GM18498 (cell line): ENCODE measurements at regions not wholly inside any gene's neighbourhood (a gene's known extent, or its start where the extent isn't known, plus 50 kb on each side); places are given as distances from the start of the nearest gene placed in this dataset.

Source experiments
- ATAC-seq: cut with Tn5 transposase; IDR thresholded peaks from one replicate; pipeline ENCODE4 v1.9.1; 2021; ENCODE audit warnings: mild to moderate bottlenecking, moderate library complexity; ENCODE audit not compliant: unreplicated experiment

DNA sequence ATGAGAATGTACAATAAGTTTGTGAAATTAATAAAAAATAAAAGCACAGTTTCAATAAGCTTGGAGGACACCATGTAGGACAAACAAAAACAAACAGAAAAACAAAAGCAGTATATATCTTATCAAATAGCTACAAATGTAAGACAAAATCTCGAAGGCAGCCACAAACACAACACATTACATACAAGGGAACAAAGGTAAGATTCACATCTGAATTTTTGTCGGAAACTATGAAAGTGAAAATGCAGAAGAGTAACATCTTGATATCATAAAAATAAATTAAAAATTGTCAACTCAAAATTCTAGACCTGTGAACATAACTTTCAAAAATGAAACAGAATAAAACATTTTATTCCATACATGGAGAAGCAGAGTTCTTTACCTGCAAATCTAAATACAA is 1049.5 kb upstream of the ADGRL2 start:
- no peak for ATAC-seq

DNA sequence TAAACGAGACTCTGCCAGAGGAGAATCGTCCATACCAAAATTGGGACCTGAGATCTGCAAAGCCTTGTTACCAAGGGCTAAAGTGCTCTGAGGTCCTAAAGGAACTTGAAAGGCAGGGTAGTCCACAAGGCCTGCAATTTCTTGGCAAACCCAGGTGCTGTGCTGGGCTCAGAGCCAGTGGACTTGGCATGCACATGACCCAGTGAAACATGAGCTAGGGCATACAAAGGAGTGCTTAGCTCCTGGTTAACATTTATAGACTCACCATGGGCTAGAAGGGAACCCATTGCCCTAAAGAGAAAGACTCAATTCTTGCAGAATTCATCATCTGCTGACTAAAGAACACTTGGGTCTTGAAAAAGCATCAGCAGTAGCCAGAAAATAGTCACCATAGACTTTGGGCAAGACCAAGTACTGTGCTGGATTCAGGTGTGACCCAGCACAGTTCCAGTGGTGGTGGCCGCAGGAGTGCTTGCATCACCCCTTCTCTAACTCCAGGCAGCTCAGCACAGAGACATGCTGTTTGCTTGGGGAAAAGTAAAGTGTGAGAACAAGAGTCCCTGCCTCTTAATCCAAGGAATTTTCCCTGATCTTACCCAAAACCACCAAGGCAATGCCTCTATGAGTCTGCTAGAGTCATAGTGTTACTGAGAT is 1069.4 kb upstream of the ADGRL2 start:
- no peak for ATAC-seq

DNA sequence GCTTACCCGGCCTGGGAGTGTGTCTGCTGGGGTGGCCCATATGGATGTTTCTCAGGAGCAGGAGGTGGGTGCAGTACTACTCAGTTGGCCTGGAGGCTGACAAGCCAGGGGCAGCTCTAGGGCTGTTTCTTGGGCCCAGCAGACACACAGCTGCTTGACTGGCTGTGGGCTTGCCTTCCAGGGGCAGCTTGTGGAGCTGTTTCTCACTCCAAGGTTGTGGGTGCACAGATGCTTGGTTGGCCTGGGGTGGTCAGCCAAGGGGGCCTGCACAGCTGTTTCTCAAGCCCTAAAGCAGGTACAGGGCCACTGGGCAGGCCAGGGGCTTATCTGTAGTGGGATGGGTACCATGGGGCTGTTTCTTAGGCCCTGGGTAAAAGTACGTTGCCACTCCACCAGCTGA is 1078.1 kb upstream of the ADGRL2 start:
- no peak for ATAC-seq

DNA sequence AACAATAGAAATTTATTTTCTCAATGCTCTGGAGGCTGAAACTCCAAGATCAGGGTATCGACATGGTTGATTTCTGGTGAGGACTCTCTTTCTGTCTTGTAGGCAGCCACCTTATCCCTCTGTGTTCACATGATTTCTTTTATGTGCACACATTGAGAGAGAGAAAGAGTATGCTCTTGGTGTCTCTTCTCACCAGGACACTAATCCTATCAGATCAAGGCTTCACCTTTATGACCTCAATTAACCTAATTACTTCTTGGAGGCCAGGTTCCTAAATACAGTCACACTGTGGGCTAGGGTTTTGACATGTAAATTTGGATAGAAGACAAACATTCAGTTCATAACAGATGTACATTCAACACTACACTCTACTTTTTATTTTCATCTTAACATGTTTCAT is 1094.2 kb upstream of the ADGRL2 start:
- ATAC-seq: no peak

DNA sequence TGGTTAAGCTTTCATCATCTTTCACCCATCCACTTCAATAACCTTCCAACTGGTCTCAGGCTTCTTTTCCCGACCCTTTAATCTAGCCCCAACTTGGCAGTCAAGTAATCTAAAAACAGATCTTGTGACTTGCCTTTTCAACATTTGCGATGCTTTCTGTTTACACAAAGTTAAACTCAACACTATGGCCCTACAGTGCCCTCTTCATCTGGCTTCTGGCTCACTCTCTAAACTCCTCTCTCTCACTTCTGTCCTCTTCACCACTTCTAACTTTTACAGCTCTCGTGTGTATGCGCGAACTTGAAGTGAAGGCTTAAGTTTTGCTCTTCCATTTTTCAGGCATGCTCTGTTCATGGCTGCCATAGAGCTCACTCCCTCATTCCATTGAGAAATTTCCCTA is 1122.3 kb upstream of the ADGRL2 start:
- ATAC-seq: no peak

DNA sequence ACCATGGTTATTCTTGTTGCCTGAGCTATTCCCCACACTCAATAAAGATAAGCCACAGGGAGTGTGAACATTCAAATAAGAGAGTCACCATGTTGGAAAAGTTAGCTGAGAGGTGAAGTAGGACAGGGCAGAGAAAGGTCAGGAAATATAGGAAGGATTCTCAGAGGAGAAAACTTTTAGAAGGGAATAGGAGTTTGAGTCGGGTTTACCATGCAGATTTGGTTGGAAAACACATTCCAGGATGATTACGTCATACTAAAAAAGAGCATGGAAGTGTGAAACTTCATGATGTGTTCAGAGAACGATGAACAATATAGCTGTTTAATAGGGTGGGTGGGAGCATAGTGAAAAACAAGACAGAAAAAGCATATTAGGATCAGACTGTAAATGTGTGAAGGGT is 1125.3 kb upstream of the ADGRL2 start:
- ATAC-seq: no peak

DNA sequence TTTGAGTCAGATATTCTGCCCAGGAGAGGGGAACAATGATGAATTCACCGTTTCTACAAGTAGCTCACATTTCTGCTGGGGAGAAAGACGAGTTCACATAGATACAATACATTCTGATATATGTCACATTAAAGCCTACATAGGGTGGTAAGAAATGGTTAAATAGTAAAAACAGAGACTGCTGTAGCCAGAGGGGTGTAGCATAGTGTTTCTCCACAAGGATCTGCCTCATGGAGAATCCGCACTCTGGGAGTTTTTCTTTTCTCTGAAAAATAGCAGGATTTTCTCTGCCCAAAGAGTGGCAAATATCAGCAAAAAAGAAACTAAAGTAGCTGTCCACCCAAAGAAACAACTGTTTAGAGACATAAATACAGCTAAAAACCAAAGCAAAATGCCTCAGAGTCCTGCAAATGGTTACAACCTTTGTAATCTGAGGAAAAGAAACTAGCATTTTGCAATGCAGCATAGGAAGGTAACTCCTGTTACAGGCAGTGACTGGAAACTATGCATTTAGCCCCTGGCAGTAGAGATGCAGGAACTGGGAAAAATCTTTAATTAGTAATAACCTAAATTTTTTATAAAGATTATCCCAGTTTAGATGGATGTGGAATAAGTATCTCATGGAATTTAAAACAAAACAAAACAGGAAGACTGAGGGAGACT is 1126.7 kb upstream of the ADGRL2 start:
- ATAC-seq: no peak

DNA sequence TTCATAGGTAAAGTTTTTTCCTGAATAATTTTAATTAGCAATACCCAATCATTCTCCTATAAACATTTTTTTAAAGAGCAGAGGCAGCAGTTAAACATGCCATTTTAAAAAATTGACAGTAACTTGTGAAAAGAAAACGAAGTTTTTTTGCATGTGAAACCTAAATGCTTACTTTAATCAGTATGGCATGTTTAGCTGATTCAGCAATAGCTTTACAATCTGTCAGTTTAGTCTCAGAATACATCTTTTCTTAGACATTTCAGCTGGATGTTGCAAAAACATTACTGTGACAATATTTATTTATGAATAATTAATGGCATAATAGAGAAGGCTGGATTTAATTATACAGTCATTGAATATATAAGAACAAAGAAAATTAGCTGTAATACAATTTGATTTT is 1132.4 kb upstream of the ADGRL2 start:
- ATAC-seq: no peak

DNA sequence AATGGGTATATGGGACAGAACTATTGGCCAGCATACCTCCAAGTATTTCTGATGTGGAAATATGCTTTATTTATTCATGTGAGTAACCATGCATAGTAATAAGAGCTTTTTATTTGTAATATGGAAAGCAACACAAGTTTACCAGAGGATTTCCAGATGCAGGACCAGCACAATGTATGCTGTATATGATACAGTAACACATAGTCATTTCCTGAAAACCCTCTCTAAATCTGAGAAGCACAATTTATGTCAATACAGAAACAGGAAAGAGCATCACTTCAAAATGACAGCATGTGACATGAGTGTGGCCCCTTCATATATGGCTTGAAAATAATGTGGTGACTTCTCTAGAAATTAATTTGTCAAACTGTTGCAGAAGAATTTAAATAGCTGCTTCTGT is 1134.7 kb upstream of the ADGRL2 start:
- ATAC-seq: no peak

DNA sequence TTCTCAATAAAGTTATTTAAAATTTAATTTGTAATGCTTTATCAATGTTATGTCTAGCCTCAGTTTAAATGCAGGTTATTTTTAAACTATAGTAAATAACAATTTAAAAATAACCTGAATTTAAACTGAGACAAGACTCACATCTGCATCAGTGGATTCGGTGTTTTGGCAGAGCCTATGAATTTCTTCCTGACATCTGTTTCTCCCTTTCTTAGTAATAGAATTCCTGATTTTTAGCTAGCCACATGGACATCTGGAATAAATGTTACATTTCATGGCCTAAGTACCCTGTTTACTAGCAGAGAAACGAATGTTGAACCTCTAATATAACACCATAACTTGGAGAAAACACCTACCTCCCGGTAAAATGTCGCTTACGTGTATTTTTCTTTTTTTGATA is 1141.6 kb upstream of the ADGRL2 start:
- no peak for ATAC-seq

DNA sequence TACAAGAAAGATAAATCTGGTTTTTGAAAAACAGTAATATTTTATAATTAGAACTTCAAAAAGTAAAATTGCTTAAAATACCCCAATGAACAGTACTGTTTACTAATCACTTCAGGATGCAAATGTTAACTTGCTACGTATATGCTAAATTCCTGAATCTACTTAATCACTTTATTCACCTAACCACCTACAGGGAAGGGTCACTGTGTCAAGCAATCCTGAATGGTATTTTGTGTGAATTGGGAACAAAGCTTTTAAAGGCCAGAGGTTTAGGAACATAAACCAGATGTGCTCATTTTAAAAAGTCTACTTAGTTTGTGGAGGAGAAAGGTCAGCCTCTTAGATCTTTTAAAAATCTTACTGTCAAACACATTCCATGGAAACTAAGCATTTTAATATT is 1143.0 kb upstream of the ADGRL2 start:
- ATAC-seq: no peak

DNA sequence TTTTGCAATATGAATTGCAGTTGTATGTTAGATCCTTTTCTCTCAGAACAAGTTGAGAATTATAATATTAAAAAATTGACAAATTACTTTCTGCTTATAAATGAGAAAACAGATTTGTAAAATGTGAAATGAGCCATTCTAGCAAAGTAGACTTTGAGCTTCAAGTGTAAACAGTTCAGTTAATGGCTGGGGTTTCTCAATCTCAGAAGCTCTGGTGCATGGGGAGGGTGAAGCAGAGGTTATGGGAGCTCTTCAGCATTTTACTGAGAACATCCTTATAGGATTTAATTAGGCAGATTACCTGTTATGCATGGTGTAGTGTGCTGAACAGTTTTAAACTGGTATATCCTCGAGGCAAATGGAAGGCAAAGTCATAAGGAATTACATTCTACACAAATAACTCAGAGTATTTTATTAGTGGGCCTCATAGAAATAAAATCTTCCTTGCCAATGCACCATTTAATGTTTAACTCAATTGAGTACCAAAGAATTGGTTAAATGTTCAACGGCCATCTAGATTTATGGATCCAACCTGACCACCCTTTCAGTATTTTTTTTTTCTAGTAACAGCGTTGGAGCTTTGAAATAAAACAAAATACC is 1143.6 kb upstream of the ADGRL2 start:
- ATAC-seq: no peak

DNA sequence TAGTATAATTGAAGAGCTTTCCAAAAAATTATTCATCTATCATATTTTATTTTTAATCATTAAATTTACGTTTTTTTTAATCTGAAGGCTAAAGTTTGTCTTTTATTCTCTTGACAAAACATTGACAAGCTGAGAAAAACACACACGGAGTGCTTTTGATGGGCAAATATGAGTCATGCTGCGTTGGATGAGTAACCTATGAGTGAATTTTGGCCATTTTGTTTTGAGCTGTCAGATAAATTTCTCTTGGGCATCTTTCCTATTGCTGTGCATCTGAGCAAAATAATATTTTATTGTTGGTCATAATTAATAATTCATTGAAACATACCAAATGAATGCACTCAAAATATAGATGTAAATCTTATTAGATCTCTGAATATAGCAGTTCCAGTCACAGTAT is 1144.1 kb upstream of the ADGRL2 start:
- no peak for ATAC-seq

DNA sequence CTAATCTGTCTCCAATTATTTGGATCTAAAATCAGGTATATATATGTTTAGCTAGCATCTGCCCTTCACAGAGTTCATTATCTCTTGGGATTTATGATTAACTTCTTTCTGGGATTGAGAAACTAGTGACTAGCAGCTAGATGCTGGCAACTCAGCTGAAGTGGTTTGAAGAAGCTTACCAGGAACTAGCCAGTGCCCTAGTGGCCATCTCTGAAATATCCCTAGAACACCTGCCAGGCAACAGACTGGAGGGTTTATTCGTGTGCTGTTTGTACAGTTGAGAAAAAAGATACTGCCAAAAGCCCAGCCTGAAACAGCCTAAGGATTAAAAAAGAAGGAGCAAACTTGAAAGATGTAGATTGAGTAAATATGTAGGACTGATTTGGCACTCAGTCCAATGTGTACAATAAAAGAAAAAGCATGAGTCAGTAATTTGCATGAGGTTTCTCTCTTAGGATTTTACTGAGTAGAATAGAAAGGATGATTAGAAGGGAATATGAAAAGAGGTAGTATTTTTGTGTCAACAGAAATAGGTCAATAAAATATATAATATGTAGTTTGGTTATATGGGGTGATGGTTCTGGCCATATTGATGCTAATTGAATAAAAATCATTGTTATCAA is 1144.6 kb upstream of the ADGRL2 start:
- ATAC-seq: peak; percentile 91

DNA sequence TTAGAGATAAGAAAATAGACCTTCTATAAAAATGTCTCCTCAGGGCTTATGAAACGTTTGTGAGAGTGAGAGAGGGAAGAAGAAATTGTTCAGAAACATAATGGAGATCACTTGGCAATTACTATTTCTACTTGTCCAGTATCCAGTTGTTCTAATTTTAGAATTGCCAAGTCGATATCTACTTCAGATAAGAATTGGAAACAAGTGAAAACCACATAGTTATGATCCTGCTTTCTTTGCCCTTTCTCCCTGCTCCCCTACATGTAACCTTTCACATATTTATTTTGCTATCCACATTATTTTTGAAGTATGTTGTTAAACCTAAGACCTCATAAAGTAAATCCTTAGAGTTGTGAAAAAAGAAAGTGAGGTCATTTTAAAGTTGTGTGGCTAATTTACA is 1154.7 kb upstream of the ADGRL2 start:
- no peak for ATAC-seq

DNA sequence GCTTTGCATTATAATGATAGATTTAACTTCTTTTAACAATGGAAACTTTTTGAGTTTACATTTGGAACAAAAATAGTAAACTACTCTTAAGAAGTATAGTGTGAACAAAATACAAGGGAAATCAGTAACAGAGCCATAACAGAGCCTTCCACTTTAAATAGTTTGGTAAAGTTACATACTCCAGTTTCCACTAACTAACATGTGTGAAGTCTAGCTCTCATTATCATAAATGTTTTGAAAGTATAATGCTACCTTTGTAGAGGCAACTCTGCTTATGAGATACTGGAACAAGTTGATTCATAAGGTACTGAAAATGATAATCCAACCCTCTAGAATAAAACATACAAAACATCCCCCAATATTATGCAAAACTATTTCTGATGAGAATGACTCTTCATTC is 1155.1 kb upstream of the ADGRL2 start:
- no peak for ATAC-seq

DNA sequence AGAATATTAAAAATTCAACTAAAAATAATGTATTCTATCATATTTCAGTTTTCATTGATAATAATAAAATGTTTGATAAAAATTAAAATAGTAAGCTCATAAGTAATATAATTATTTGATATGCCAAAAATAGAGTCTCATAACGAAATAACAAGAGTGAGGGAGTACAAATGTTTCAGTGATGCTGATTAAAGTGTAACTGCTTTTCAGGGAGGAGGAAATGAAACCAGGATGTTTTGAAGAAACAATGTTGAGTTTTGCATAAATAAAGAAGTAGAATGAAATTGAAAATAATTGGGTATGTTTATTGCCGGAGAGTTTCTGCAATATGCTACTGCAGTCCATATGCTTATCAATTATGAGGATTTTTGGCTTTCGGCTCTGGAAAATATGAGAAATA is 1159.8 kb upstream of the ADGRL2 start:
- peak; percentile 56 for ATAC-seq

DNA sequence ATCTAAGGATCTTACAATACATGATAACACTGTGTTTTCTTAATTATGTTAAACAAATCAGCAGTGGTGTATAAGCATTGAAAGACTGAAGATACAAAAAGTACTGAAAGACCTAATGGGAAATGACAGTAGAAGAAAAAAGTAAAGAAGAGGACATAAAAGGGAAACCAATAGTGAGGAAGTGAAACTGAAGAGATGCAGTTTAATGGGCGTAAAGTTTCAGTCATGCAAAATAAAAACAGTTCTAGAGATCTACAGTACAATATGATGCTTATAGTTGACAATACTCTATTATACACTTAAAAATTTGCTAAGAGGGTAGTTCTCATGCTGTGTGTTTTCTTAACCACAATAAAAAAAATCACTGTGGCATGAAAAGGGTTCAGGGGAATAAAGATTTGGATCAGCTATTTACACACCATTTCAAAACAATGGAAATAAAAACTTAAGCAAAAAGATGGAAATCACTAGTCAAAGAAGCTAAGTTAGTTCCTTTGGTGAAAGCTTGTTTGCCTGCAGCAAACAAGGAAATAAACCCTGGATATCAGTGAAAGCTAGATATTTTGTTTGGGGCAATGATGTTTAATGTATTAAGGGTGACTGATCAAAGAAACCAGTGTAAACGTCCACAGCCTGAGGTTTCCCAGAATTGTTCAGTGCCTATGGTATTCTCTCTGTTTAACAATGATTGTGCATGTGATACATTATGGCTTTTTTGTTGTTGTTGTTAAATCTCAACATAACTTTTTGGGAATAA is 1160.8 kb upstream of the ADGRL2 start:
- ATAC-seq: peak; percentile 97

DNA sequence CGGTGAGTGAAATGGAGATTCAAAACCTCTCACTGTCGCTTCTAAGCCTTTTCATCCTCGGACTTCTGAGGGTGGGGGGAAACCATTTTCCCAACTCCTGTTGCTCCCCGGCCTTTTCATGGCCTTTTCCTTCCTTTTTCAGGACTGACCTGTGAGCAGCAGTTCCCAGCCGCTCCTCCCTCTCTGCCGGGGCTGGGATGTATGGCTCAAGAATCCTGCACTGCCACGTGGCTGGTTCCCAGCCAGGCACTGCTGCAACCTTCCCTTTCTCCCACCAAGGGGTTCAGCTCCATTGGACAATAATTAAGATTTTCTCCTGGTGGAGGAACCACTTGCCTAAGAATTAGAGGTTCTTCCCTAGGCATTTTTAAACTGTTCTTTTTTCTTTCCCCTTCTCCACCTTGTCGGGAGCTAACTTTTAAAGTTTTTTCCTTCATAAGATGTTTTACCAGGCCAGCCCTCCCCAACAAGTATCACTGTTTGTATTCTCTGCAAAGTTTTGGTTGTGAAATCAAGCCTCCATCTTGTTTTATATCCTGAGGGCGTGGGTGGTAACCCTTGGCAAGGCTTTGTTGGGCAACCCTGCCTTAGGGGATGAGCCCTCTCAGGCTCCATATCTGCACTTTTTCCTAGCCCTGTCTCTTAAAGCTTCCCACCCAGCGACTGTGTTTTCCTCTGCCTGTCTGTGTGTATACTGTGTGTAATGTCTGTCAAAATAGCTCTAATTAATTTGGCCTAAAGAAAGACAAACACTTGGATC is 1166.6 kb upstream of the ADGRL2 start:
- ATAC-seq: no peak

DNA sequence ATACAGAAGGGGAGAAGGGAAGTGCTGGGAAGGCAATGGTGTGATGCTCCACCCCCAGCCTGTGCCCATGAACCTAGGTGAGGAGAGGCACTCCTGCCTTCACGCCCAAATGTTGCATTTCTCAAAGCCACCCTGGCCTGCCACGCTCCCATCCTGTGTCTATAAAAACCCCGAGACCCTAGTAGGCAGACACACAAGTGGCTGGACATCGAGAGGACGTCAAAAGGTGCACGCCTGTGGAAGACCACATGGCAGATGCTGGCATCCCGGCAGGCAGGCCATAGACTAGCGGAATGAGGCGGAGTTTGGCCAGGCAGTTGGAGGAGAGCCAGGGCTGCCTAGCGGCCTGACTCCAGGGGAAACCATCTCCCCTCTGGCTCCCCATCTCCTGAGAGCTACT is 1168.5 kb upstream of the ADGRL2 start:
- no peak for ATAC-seq
